ENCODE measurements at regions not wholly inside any gene's neighbourhood (a gene's known extent, or its start where the extent isn't known, plus 50 kb on each side); places are given as distances from the start of the nearest gene placed in this dataset.

GRCh38 chr2:17309181-17309580 is 209.1 kb downstream of the RAD51AP2 start:
- TF ChIP-seq EP300 (IDR thresholded peaks at IDR 0.05): no peak
- TF ChIP-seq, protein P1, sequence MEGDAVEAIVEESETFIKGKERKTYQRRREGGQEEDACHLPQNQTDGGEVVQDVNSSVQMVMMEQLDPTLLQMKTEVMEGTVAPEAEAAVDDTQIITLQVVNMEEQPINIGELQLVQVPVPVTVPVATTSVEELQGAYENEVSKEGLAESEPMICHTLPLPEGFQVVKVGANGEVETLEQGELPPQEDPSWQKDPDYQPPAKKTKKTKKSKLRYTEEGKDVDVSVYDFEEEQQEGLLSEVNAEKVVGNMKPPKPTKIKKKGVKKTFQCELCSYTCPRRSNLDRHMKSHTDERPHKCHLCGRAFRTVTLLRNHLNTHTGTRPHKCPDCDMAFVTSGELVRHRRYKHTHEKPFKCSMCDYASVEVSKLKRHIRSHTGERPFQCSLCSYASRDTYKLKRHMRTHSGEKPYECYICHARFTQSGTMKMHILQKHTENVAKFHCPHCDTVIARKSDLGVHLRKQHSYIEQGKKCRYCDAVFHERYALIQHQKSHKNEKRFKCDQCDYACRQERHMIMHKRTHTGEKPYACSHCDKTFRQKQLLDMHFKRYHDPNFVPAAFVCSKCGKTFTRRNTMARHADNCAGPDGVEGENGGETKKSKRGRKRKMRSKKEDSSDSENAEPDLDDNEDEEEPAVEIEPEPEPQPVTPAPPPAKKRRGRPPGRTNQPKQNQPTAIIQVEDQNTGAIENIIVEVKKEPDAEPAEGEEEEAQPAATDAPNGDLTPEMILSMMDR (IDR thresholded peaks at IDR 0.05): no peak

All from stomach (tissue), 4 donors.